ENCODE measurements at regions not wholly inside any gene's neighbourhood (a gene's known extent, or its start where the extent isn't known, plus 50 kb on each side); places are given as distances from the start of the nearest gene placed in this dataset.
A peak's percentile ranks its signal among the peaks of the same experiment; 100 is the strongest.

DNA sequence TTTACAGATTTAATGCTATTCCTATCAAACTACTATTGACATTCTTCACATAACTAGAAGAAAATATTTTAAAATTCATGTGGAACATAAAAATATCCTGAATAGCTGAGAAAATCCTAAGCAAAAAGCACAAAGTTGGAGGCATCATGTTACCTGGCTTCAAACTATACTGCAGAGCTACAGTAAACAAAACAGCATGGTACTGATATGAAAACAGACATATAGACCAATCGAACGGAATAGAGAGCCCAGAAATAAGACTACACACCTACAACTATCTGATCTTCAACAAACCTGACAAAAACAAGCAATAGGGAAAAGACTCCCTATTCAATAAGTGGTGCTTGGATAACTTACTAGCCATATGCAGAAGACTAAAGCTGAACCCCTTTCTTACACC lies 273.4 kb upstream of the GRIA3 start:
- WGBS (ENCODE audit: insufficient coverage, low coverage, low lambda C conversion rate, missing lambda C conversion rate): 8% methylated on average over 2 of the region's 2 CpGs
- TF ChIP-seq POLR2A (IDR thresholded peaks at IDR 0.05): no peak
- TF ChIP-seq, protein P1, sequence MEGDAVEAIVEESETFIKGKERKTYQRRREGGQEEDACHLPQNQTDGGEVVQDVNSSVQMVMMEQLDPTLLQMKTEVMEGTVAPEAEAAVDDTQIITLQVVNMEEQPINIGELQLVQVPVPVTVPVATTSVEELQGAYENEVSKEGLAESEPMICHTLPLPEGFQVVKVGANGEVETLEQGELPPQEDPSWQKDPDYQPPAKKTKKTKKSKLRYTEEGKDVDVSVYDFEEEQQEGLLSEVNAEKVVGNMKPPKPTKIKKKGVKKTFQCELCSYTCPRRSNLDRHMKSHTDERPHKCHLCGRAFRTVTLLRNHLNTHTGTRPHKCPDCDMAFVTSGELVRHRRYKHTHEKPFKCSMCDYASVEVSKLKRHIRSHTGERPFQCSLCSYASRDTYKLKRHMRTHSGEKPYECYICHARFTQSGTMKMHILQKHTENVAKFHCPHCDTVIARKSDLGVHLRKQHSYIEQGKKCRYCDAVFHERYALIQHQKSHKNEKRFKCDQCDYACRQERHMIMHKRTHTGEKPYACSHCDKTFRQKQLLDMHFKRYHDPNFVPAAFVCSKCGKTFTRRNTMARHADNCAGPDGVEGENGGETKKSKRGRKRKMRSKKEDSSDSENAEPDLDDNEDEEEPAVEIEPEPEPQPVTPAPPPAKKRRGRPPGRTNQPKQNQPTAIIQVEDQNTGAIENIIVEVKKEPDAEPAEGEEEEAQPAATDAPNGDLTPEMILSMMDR (IDR thresholded peaks at IDR 0.05): no peak
- Histone ChIP-seq H3K9me3 (peaks cover 0 to 7% (median 0%) of the 10 kb centered on the region in 4 donors), H3K27ac (no peak overlapping the region), H3K27me3 (no peaks in the 10 kb centered on the region), H3K4me3 (no peak overlapping the region), H3K4me1 (no peaks in the 10 kb centered on the region), H3K36me3 (no peaks in the 10 kb centered on the region)
- ATAC-seq (no peak), DNase-seq (no peak)
- intact Hi-C loops (cut with DNase I): no loop called here

- no peak for TF ChIP-seq POLR2A (IDR thresholded peaks at IDR 0.05)
- TF ChIP-seq, protein P1 (IDR thresholded peaks at IDR 0.05): no peak
- WGBS (ENCODE audit: insufficient coverage, low coverage, low lambda C conversion rate, missing lambda C conversion rate): 88% methylated on average over 1 of the region's 1 CpG
- Histone ChIP-seq H3K4me3 (no peak overlapping the region), H3K4me1 (no peaks in the 10 kb centered on the region), H3K9me3 (peaks cover 0 to 7% (median 0%) of the 10 kb centered on the region in 4 donors), H3K27ac (no peak overlapping the region), H3K36me3 (no peaks in the 10 kb centered on the region), H3K27me3 (no peaks in the 10 kb centered on the region)
- DNase-seq (no peak), ATAC-seq (no peak)
- intact Hi-C loops (cut with DNase I): no loop called here
These were observed 270.9 kb upstream of the GRIA3 start for GRCh38 chrX:122913134-122913533.

- Histone ChIP-seq H3K4me1 (no peaks in the 10 kb centered on the region), H3K36me3 (no peaks in the 10 kb centered on the region), H3K27me3 (no peaks in the 10 kb centered on the region), H3K9me3 (peaks cover 0 to 7% (median 0%) of the 10 kb centered on the region in 4 donors), H3K4me3 (no peak overlapping the region), H3K27ac (no peak overlapping the region)
- 100% methylated on average over 1 of the region's 1 CpG for WGBS (ENCODE audit: insufficient coverage, low coverage, low lambda C conversion rate, missing lambda C conversion rate)
- intact Hi-C loops (cut with DNase I): no loop called here
- TF ChIP-seq POLR2A (IDR thresholded peaks at IDR 0.05): no peak
- TF ChIP-seq, protein P1 (IDR thresholded peaks at IDR 0.05): no peak
- no peak for DNase-seq
- ATAC-seq: peak in 1 of 4 donors; percentile 26
These were observed 270.3 kb upstream of the GRIA3 start for GRCh38 chrX:122913764-122914163.

GRCh38 chrX:122914256-122914655 lies 269.8 kb upstream of the GRIA3 start:
- TF ChIP-seq, protein P1 (IDR thresholded peaks at IDR 0.05): no peak
- no peak for TF ChIP-seq POLR2A (IDR thresholded peaks at IDR 0.05)
- Histone ChIP-seq H3K36me3 (no peaks in the 10 kb centered on the region), H3K27ac (no peak overlapping the region), H3K27me3 (no peaks in the 10 kb centered on the region), H3K9me3 (peaks cover 0 to 7% (median 0%) of the 10 kb centered on the region in 4 donors), H3K4me1 (no peaks in the 10 kb centered on the region), H3K4me3 (no peak overlapping the region)
- intact Hi-C loops (cut with DNase I): no loop called here
- no CpG with 5 or more reads among the region's 5 CpGs for WGBS (ENCODE audit: insufficient coverage, low coverage, low lambda C conversion rate, missing lambda C conversion rate)
- ATAC-seq: peak in 1 of 4 donors; percentile 33
- DNase-seq: no peak

DNA sequence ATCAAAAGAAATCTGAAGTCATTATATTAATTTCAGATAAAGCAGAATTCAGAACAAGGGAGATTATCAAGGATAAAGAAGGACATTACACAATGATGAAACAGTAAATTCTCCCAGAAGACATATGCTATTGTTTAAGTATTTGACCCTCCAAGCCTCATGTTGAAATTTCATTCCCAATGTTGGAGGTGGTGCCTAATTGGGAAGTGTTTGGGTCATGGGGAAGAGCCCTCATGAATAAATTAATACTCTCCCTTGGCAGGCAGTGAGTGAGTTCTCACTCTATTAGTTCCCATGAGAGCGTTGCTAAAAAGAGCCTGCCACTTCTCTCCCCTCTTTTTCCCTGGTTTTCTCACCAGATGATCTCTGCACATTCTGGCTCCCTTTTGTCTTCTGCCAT lies 249.9 kb upstream of the GRIA3 start:
- ATAC-seq: no peak

More for the DNA sequence above, 249.9 kb upstream of the GRIA3 start:
- no peaks in the 10 kb centered on the region for H3K4me1 ChIP-seq
- intact Hi-C loops (cut with DNase I): no loop called here
- H3K36me3 ChIP-seq: no peaks in the 10 kb centered on the region
- H3K27me3 ChIP-seq: no peaks in the 10 kb centered on the region
- H3K9me3 ChIP-seq: no peaks in the 10 kb centered on the region
- no peak overlapping the region for H3K27ac ChIP-seq
- no peak overlapping the region for H3K4me3 ChIP-seq
- DNase-seq: no peak
- WGBS (ENCODE audit: insufficient coverage, low coverage, low lambda C conversion rate, missing lambda C conversion rate): 75% methylated on average over 1 of the region's 1 CpG
- TF ChIP-seq POLR2A (IDR thresholded peaks at IDR 0.05): no peak
- TF ChIP-seq, protein P1 (IDR thresholded peaks at IDR 0.05): no peak
